Activated CD4-positive, alpha-beta T cell treated with anti-CD3 and anti-CD28 coated beads, Interleukin-2, amount 50 U/mL, for 48 hours (primary cell): ENCODE measurements at regions not wholly inside any gene's neighbourhood (a gene's known extent, or its start where the extent isn't known, plus 50 kb on each side); places are given as distances from the start of the nearest gene placed in this dataset.
A peak's percentile ranks its signal among the peaks of the same experiment; 100 is the strongest.
"Not testable (repeated sequence)": the region's sequence is repeated elsewhere in the genome, so short reads cannot be mapped to it uniquely, and the experiment has no call there.

ENCODE experiments used
- DNase-seq, 2 experiments: peaks; one replicate each; pipeline ENCODE4 v3.0.0-alpha.2; 2020

DNA sequence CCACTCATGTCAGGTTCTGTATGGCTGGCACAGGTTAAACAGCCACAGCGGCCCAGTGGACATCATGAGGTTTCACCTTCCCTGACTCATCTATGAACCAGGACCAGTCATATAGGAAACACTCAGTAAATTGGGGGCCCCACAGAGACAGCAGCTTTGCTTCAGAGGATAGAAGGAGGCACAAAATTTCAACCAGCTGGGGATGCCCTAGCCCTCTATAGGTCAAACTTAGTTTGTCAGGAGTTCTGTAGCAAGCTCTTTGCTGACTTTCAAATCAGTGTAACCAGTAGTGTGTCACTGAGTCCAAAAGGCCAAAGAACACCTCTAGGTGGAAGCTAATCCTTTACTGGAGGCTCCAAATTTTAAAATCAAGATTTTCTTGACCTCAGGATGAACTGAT lies 4157.8 kb upstream of the TPTE start:
- DNase-seq, result not testable (repeated sequence)

GRCh38 chr21:6368824-6369223 lies 4152.6 kb upstream of the TPTE start:
- DNase-seq, result not testable (repeated sequence)

- not testable (repeated sequence) for DNase-seq
These were observed 4148.1 kb upstream of the TPTE start for GRCh38 chr21:6373253-6373652.

- DNase-seq, result peak; percentile 11 to 21
These were observed 4147.2 kb upstream of the TPTE start for GRCh38 chr21:6374232-6374631.

GRCh38 chr21:6374926-6375325 lies 4146.5 kb upstream of the TPTE start:
- peak in 1 of 2 experiments; percentile 0 for DNase-seq

- DNase-seq, result not testable (repeated sequence)
These were observed 4145.6 kb upstream of the TPTE start for GRCh38 chr21:6375776-6376175.

GRCh38 chr21:6376321-6377070 lies 4144.9 kb upstream of the TPTE start:
- not testable (repeated sequence) for DNase-seq
